ENCODE measurements at regions not wholly inside any gene's neighbourhood (a gene's known extent, or its start where the extent isn't known, plus 50 kb on each side); places are given as distances from the start of the nearest gene placed in this dataset.

- Mint-ChIP-seq H3K4me1 (ENCODE audit: low read depth) (no peaks in the 10 kb centered on the region), H3K27me3 (no peaks in the 10 kb centered on the region), H3K27ac (no peak overlapping the region), H3K36me3 (ENCODE audit: low read depth) (no peaks in the 10 kb centered on the region), H3K4me3 (no peak overlapping the region), H3K9me3 (peaks cover 2% of the 10 kb centered on the region)
- no peak for DNase-seq
Measured at GRCh38 chr1:216866714-216867113, 143.5 kb upstream of the ESRRG start.

- H3K9me3 Mint-ChIP-seq, result peaks cover 7% of the 10 kb centered on the region
- H3K4me3 Mint-ChIP-seq, result no peak overlapping the region
- no peaks in the 10 kb centered on the region for H3K27me3 Mint-ChIP-seq
- no peak for DNase-seq
- no peaks in the 10 kb centered on the region for H3K4me1 Mint-ChIP-seq (ENCODE audit: low read depth)
- no peak overlapping the region for H3K27ac Mint-ChIP-seq
- H3K36me3 Mint-ChIP-seq (ENCODE audit: low read depth), result no peaks in the 10 kb centered on the region
Measured at GRCh38 chr1:216855810-216856209, 132.6 kb upstream of the ESRRG start.

GRCh38 chr1:216854836-216855484 lies 131.7 kb upstream of the ESRRG start:
- Mint-ChIP-seq H3K36me3 (ENCODE audit: low read depth) (no peaks in the 10 kb centered on the region), H3K27me3 (no peaks in the 10 kb centered on the region), H3K9me3 (peaks cover 10% of the 10 kb centered on the region), H3K27ac (no peak overlapping the region), H3K4me1 (ENCODE audit: low read depth) (no peaks in the 10 kb centered on the region), H3K4me3 (no peak overlapping the region)
- DNase-seq, result no peak

GRCh38 chr1:216851073-216851472 lies 127.8 kb upstream of the ESRRG start:
- Mint-ChIP-seq H3K36me3 (ENCODE audit: low read depth) (no peaks in the 10 kb centered on the region), H3K4me1 (ENCODE audit: low read depth) (no peaks in the 10 kb centered on the region), H3K4me3 (no peak overlapping the region), H3K27ac (no peak overlapping the region), H3K9me3 (peaks cover 10% of the 10 kb centered on the region), H3K27me3 (no peaks in the 10 kb centered on the region)
- DNase-seq, result no peak

- H3K36me3 Mint-ChIP-seq (ENCODE audit: low read depth), result no peaks in the 10 kb centered on the region
Measured at GRCh38 chr1:216849146-216849545, 125.9 kb upstream of the ESRRG start.

GRCh38 chr1:216847397-216848036 lies 124.3 kb upstream of the ESRRG start:
- H3K36me3 Mint-ChIP-seq (ENCODE audit: low read depth), result no peaks in the 10 kb centered on the region
- no peak for DNase-seq
- H3K4me3 Mint-ChIP-seq, result no peak overlapping the region
- H3K4me1 Mint-ChIP-seq (ENCODE audit: low read depth), result no peaks in the 10 kb centered on the region
- no peak overlapping the region for H3K27ac Mint-ChIP-seq
- peaks cover 5% of the 10 kb centered on the region for H3K9me3 Mint-ChIP-seq
- H3K27me3 Mint-ChIP-seq, result no peaks in the 10 kb centered on the region

More at GRCh38 chr1:216849146-216849545, 125.9 kb upstream of the ESRRG start:
- peaks cover 10% of the 10 kb centered on the region for H3K9me3 Mint-ChIP-seq
- H3K27me3 Mint-ChIP-seq, result no peaks in the 10 kb centered on the region
- H3K27ac Mint-ChIP-seq, result no peak overlapping the region
- H3K4me3 Mint-ChIP-seq, result no peak overlapping the region
- no peaks in the 10 kb centered on the region for H3K4me1 Mint-ChIP-seq (ENCODE audit: low read depth)
- DNase-seq, result no peak

- H3K9me3 Mint-ChIP-seq, result peaks cover 5% of the 10 kb centered on the region
- no peaks in the 10 kb centered on the region for H3K36me3 Mint-ChIP-seq (ENCODE audit: low read depth)
- no peak overlapping the region for H3K4me3 Mint-ChIP-seq
- H3K27me3 Mint-ChIP-seq, result no peaks in the 10 kb centered on the region
- no peaks in the 10 kb centered on the region for H3K4me1 Mint-ChIP-seq (ENCODE audit: low read depth)
- DNase-seq, result no peak
- no peak overlapping the region for H3K27ac Mint-ChIP-seq
Measured at GRCh38 chr1:216846339-216846738, 123.1 kb upstream of the ESRRG start.

- Mint-ChIP-seq H3K36me3 (ENCODE audit: low read depth) (no peaks in the 10 kb centered on the region), H3K27ac (no peak overlapping the region), H3K4me3 (no peak overlapping the region), H3K27me3 (no peaks in the 10 kb centered on the region), H3K4me1 (ENCODE audit: low read depth) (no peaks in the 10 kb centered on the region), H3K9me3 (no peaks in the 10 kb centered on the region)
- DNase-seq, result no peak
Measured at GRCh38 chr1:216843409-216843808, 120.2 kb upstream of the ESRRG start.

- DNase-seq, result no peak
- H3K4me3 Mint-ChIP-seq, result no peak overlapping the region
Measured at GRCh38 chr1:216841165-216841564, 117.9 kb upstream of the ESRRG start.

GRCh38 chr1:216836316-216836715 lies 113.1 kb upstream of the ESRRG start:
- H3K4me1 Mint-ChIP-seq (ENCODE audit: low read depth), result no peaks in the 10 kb centered on the region
- no peak overlapping the region for H3K27ac Mint-ChIP-seq
- no peak overlapping the region for H3K4me3 Mint-ChIP-seq
- no peaks in the 10 kb centered on the region for H3K27me3 Mint-ChIP-seq
- peaks cover 8% of the 10 kb centered on the region for H3K9me3 Mint-ChIP-seq
- H3K36me3 Mint-ChIP-seq (ENCODE audit: low read depth), result no peaks in the 10 kb centered on the region
- DNase-seq, result no peak

More at GRCh38 chr1:216841165-216841564, 117.9 kb upstream of the ESRRG start:
- Mint-ChIP-seq H3K36me3 (ENCODE audit: low read depth) (no peaks in the 10 kb centered on the region), H3K4me1 (ENCODE audit: low read depth) (no peaks in the 10 kb centered on the region), H3K27me3 (no peaks in the 10 kb centered on the region), H3K9me3 (no peaks in the 10 kb centered on the region), H3K27ac (no peak overlapping the region)

- Mint-ChIP-seq H3K36me3 (ENCODE audit: low read depth) (no peaks in the 10 kb centered on the region), H3K4me1 (ENCODE audit: low read depth) (no peaks in the 10 kb centered on the region), H3K9me3 (peaks cover 10% of the 10 kb centered on the region), H3K27me3 (no peaks in the 10 kb centered on the region), H3K27ac (no peak overlapping the region), H3K4me3 (no peak overlapping the region)
- no peak for DNase-seq
Measured at GRCh38 chr1:216833509-216833908, 110.3 kb upstream of the ESRRG start.

GRCh38 chr1:216832192-216832591 lies 109.0 kb upstream of the ESRRG start:
- Mint-ChIP-seq H3K4me3 (no peak overlapping the region), H3K27me3 (no peaks in the 10 kb centered on the region), H3K27ac (no peak overlapping the region), H3K9me3 (peaks cover 10% of the 10 kb centered on the region), H3K36me3 (ENCODE audit: low read depth) (no peaks in the 10 kb centered on the region), H3K4me1 (ENCODE audit: low read depth) (no peaks in the 10 kb centered on the region)
- DNase-seq, result no peak

GRCh38 chr1:216830424-216831210 lies 107.4 kb upstream of the ESRRG start:
- Mint-ChIP-seq H3K27ac (no peak overlapping the region), H3K9me3 (peaks cover 8% of the 10 kb centered on the region), H3K4me1 (ENCODE audit: low read depth) (no peaks in the 10 kb centered on the region), H3K27me3 (no peaks in the 10 kb centered on the region), H3K4me3 (no peak overlapping the region), H3K36me3 (ENCODE audit: low read depth) (no peaks in the 10 kb centered on the region)
- DNase-seq, result no peak

- Mint-ChIP-seq H3K27me3 (no peaks in the 10 kb centered on the region), H3K27ac (no peak overlapping the region), H3K4me3 (no peak overlapping the region), H3K4me1 (ENCODE audit: low read depth) (no peaks in the 10 kb centered on the region), H3K9me3 (peaks cover 2% of the 10 kb centered on the region), H3K36me3 (ENCODE audit: low read depth) (no peaks in the 10 kb centered on the region)
- DNase-seq, result no peak
Measured at GRCh38 chr1:216827251-216827650, 104.0 kb upstream of the ESRRG start.

GRCh38 chr1:216826646-216827045 lies 103.4 kb upstream of the ESRRG start:
- H3K9me3 Mint-ChIP-seq, result peaks cover 4% of the 10 kb centered on the region
- no peak for DNase-seq
- H3K27ac Mint-ChIP-seq, result no peak overlapping the region
- H3K27me3 Mint-ChIP-seq, result no peaks in the 10 kb centered on the region
- no peak overlapping the region for H3K4me3 Mint-ChIP-seq
- no peaks in the 10 kb centered on the region for H3K4me1 Mint-ChIP-seq (ENCODE audit: low read depth)
- H3K36me3 Mint-ChIP-seq (ENCODE audit: low read depth), result no peaks in the 10 kb centered on the region
